IPS DF 4.7 (cell line): ENCODE measurements at regions not wholly inside any gene's neighbourhood (a gene's known extent, or its start where the extent isn't known, plus 50 kb on each side); places are given as distances from the start of the nearest gene placed in this dataset.

Source experiments
- DNase-seq: peaks from one replicate; pipeline ENCODE4 v3.0.0-alpha.2; 2013; ENCODE audit warnings: low spot score; ENCODE audit errors: extremely low read depth

GRCh38 chr3:66133050-66133757, 87.6 kb upstream of the SLC25A26 start:
- DNase-seq: no peak

GRCh38 chr3:66128623-66129022, 89.9 kb upstream of the MAGI1 start:
- no peak for DNase-seq

GRCh38 chr3:66121318-66121717, 82.6 kb upstream of the MAGI1 start:
- no peak for DNase-seq

GRCh38 chr3:66115858-66116654, 77.3 kb upstream of the MAGI1 start:
- DNase-seq: peak; percentile 74

- no peak for DNase-seq
These were observed 74.8 kb upstream of the MAGI1 start for GRCh38 chr3:66113542-66113941.

- no peak for DNase-seq
These were observed 72.1 kb upstream of the MAGI1 start for GRCh38 chr3:66110840-66111239.

- DNase-seq: no peak
These were observed 69.1 kb upstream of the MAGI1 start for GRCh38 chr3:66107855-66108254.

- DNase-seq: no peak
These were observed 68.1 kb upstream of the MAGI1 start for GRCh38 chr3:66106788-66107187.

GRCh38 chr3:66104535-66104934, 65.8 kb upstream of the MAGI1 start:
- DNase-seq: no peak

GRCh38 chr3:66103729-66104128, 65.0 kb upstream of the MAGI1 start:
- DNase-seq: no peak

GRCh38 chr3:66101901-66102300, 63.2 kb upstream of the MAGI1 start:
- DNase-seq: no peak

GRCh38 chr3:66099541-66100065, 60.9 kb upstream of the MAGI1 start:
- no peak for DNase-seq

GRCh38 chr3:66098436-66098835, 59.7 kb upstream of the MAGI1 start:
- DNase-seq: no peak

- no peak for DNase-seq
These were observed 58.9 kb upstream of the MAGI1 start for GRCh38 chr3:66097647-66098046.

- no peak for DNase-seq
These were observed 56.7 kb upstream of the MAGI1 start for GRCh38 chr3:66095295-66096001.

- no peak for DNase-seq
These were observed 55.3 kb upstream of the MAGI1 start for GRCh38 chr3:66093981-66094380.

GRCh38 chr3:66092175-66092995, 53.7 kb upstream of the MAGI1 start:
- no peak for DNase-seq
